CD8-positive, alpha-beta memory T cell (primary cell): ENCODE measurements at regions not wholly inside any gene's neighbourhood (a gene's known extent, or its start where the extent isn't known, plus 50 kb on each side); places are given as distances from the start of the nearest gene placed in this dataset.

Experiments
- CTCF ChIA-PET: fragments of 350-600 bp; sonication (Branson Sonifier 250); formaldehyde crosslinking; loops from one replicate; lab custom pipeline; 2021; ENCODE audit warnings: antibody characterized with exemption; lab: Charles Lee
- POLR2A ChIA-PET: fragments of 350-600 bp; sonication (Branson Sonifier 250); formaldehyde crosslinking; loops from one replicate; lab custom pipeline; 2021; ENCODE audit warnings: antibody characterized with exemption; lab: Charles Lee
- DNase-seq, 5 donors: peaks; one replicate each; pipeline versions ENCODE4 v3.0.0 to v3.0.0-alpha.2; 2020 to 2022; ENCODE audit warnings: mixed read lengths in 1 of 5
- H3K27ac ChIP-seq: one replicate; pipeline ENCODE4 v1.7.0; 2013; ENCODE audit warnings: low read depth, mild to moderate bottlenecking, low read length, moderate library complexity
- H3K27me3 ChIP-seq: 2 replicates; pipeline ENCODE4 v1.7.0; 2013; ENCODE audit warnings: low read length, mild to moderate bottlenecking; ENCODE audit not compliant: insufficient read depth, poor library complexity, severe bottlenecking
- H3K36me3 ChIP-seq: 2 replicates; pipeline ENCODE4 v1.7.0; 2013; ENCODE audit warnings: mild to moderate bottlenecking, low read length, moderate library complexity; ENCODE audit not compliant: insufficient read depth
- H3K4me1 ChIP-seq: 2 replicates; pipeline ENCODE4 v1.7.0; 2013; ENCODE audit warnings: mild to moderate bottlenecking, low read length, moderate library complexity; ENCODE audit not compliant: insufficient read depth
- H3K4me3 ChIP-seq: 2 replicates; pipeline ENCODE4 v1.7.0; 2013; ENCODE audit warnings: mild to moderate bottlenecking, low read length
- H3K9me3 ChIP-seq: 2 replicates; pipeline ENCODE4 v1.7.0; 2013; ENCODE audit warnings: mild to moderate bottlenecking, low read length
- H3K27ac Mint-ChIP-seq, 8 donors: one replicate each; pipeline ENCODE4 v1.8.0; 2020 to 2021; ENCODE audit warnings: mixed read lengths in 8 of 8, mild to moderate bottlenecking in 6 of 8, inconsistent platforms in 3 of 8, moderate library complexity in 3 of 8
- H3K27me3 Mint-ChIP-seq, 2 donors: one replicate each; pipeline ENCODE4 v1.8.0; 2020 to 2021; ENCODE audit warnings: mixed read lengths in 2 of 2, mild to moderate bottlenecking in 1 of 2, moderate library complexity in 1 of 2
- H3K36me3 Mint-ChIP-seq, 3 donors: one replicate each; pipeline ENCODE4 v1.8.0; 2020 to 2021; ENCODE audit warnings: mixed read lengths in 3 of 3, inconsistent platforms in 1 of 3, mild to moderate bottlenecking in 1 of 3
- H3K4me1 Mint-ChIP-seq, 3 donors: one replicate each; pipeline ENCODE4 v1.8.0; 2020 to 2021; ENCODE audit warnings: mixed read lengths in 3 of 3, inconsistent platforms in 1 of 3, mild to moderate bottlenecking in 1 of 3
- H3K4me3 Mint-ChIP-seq, 7 donors: one replicate each; pipeline ENCODE4 v1.8.0; 2020 to 2021; ENCODE audit warnings: mixed read lengths in 7 of 7, mild to moderate bottlenecking in 6 of 7, moderate library complexity in 4 of 7, inconsistent platforms in 2 of 7
- H3K9me3 Mint-ChIP-seq, 5 donors: one replicate each; pipeline ENCODE4 v1.8.0; 2020 to 2022; ENCODE audit warnings: mixed read lengths in 5 of 5, mild to moderate bottlenecking in 3 of 5, moderate library complexity in 2 of 5, inconsistent platforms in 1 of 5

DNA sequence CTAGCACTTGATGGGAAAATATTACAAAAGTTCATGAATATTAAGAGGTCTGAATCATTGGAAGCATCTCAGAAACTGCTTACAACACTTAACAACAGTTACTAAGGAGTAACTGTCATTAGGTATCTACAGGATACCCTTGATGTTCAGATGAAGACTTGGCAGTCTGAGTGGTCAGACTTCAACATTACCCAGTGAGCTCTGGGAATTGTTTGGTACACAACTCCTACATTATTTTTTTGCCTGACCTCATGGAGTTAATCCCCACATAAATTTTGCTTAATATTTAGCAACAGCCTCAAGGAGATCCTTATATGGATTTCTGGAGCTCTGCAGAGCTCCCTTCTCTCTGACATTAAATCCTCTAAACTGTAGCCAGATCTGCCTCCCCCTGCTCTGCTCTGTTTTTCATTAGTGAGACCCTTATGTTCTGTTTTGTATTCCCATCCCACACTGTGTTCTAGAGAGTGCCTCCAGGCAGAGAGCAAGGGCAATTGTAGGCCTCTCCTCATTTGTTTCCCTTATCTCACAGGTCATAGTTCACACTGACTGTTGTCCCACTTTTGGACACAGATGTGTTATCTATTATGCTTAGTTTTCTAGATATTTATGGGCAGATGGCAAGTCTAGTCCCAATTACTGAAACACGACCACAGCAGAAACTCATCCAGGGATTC lies 368.8 kb downstream of the GASK1B start:
- POLR2A ChIA-PET: no interaction called here
- CTCF ChIA-PET: no interaction called here
- Mint-ChIP-seq H3K36me3 (no peaks in the 10 kb centered on the region), H3K4me1 (no peaks in the 10 kb centered on the region), H3K9me3 (peaks cover 1 to 28% (median 12%) of the 10 kb centered on the region in 5 donors), H3K27ac (no peak overlapping the region), H3K27me3 (no peaks in the 10 kb centered on the region), H3K4me3 (no peak overlapping the region)
- Histone ChIP-seq H3K27ac (no peak overlapping the region), H3K4me1 (no peaks in the 10 kb centered on the region), H3K4me3 (no peak overlapping the region), H3K36me3 (no peaks in the 10 kb centered on the region), H3K9me3 (no peaks in the 10 kb centered on the region), H3K27me3 (no peaks in the 10 kb centered on the region)
- no peak for DNase-seq

DNA sequence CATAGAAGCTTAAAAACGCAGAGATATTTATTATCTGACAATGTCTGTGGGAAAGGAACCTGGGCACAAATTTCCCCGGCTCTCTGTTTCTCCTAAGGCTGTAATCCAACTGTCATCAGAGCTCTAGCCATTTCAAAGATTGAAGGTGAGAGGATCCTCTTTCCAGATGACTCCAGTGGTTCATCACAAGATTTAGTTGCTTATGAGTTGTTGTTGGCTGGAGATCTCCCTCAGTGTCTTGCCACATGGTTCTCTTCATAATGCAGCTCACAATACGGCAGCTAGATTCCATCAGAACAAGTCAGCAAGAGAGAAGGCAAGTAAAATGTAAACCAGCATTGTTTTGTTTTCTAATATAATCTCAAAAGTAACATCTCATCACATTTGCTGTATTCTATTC lies 369.4 kb downstream of the GASK1B start:
- no peaks in the 10 kb centered on the region for H3K4me1 ChIP-seq
- Mint-ChIP-seq H3K9me3 (peaks cover 1 to 27% (median 10%) of the 10 kb centered on the region in 5 donors), H3K27me3 (no peaks in the 10 kb centered on the region), H3K36me3 (no peaks in the 10 kb centered on the region), H3K4me3 (no peak overlapping the region), H3K27ac (no peak overlapping the region), H3K4me1 (no peaks in the 10 kb centered on the region)
- H3K36me3 ChIP-seq: no peaks in the 10 kb centered on the region
- H3K27ac ChIP-seq: no peak overlapping the region
- no peaks in the 10 kb centered on the region for H3K27me3 ChIP-seq
- ChIA-PET CTCF (no interaction called here), POLR2A (no interaction called here)
- H3K4me3 ChIP-seq: no peak overlapping the region
- DNase-seq: no peak
- no peaks in the 10 kb centered on the region for H3K9me3 ChIP-seq

- Histone ChIP-seq H3K9me3 (no peaks in the 10 kb centered on the region), H3K4me3 (no peak overlapping the region), H3K27me3 (no peaks in the 10 kb centered on the region), H3K27ac (no peak overlapping the region), H3K36me3 (no peaks in the 10 kb centered on the region), H3K4me1 (no peaks in the 10 kb centered on the region)
- H3K9me3 Mint-ChIP-seq: peaks cover 0 to 14% (median 0%) of the 10 kb centered on the region in 5 donors
- ChIA-PET CTCF (no interaction called here), POLR2A (no interaction called here)
- no peaks in the 10 kb centered on the region for H3K36me3 Mint-ChIP-seq
- H3K4me1 Mint-ChIP-seq: no peaks in the 10 kb centered on the region
- H3K27ac Mint-ChIP-seq: no peak overlapping the region
- H3K27me3 Mint-ChIP-seq: peaks cover 0 to 1% of the 10 kb centered on the region in 2 donors
- H3K4me3 Mint-ChIP-seq: no peak overlapping the region
- DNase-seq: no peak
These were observed 377.3 kb downstream of the GASK1B start for GRCh38 chr4:157795495-157795894.

DNA sequence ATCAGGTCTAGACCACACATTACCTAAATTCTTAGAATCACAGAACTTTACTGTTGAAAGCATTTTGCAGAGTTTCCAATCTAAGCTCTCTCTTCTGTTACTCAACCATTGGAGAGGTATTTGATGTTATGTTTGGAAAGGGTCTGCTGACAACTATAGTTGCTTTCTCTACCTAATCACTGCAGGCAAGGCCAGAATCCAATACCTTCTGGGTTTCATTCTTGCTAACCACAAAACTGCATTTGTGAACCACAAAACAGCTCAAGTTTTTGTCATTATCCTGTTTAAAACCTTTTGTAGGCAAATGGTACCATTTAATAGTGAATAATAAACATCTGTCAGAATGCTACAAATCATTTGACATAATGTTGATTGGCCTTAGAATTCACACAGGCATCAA lies 380.1 kb downstream of the GASK1B start:
- Mint-ChIP-seq H3K4me3 (no peak overlapping the region), H3K27me3 (peaks cover 0 to 1% of the 10 kb centered on the region in 2 donors), H3K4me1 (no peaks in the 10 kb centered on the region), H3K27ac (no peak overlapping the region), H3K36me3 (no peaks in the 10 kb centered on the region), H3K9me3 (peaks cover 0 to 13% (median 0%) of the 10 kb centered on the region in 5 donors)
- H3K27ac ChIP-seq: no peak overlapping the region
- H3K9me3 ChIP-seq: no peaks in the 10 kb centered on the region
- CTCF ChIA-PET: no interaction called here
- H3K36me3 ChIP-seq: no peaks in the 10 kb centered on the region
- no peak overlapping the region for H3K4me3 ChIP-seq
- H3K27me3 ChIP-seq: no peaks in the 10 kb centered on the region
- no peaks in the 10 kb centered on the region for H3K4me1 ChIP-seq
- POLR2A ChIA-PET: no interaction called here
- DNase-seq: no peak

DNA sequence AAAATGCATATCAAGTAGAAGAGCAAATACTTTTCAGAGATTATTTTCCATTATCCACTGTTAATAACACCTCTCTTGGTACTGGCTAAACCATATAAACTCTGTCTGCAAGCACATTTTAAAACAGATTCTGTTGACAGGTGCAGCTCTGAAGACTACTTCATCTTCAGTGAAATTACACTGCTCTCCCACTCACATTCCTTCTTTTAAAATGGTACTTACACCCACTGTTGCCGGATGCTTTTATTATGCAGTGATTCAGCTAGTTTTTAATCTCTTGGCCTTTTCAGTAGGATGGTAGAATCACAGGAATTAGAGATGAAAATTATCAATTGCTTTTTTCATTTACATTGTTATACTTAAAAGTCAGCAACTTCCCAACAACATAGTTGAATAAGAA lies 381.6 kb downstream of the GASK1B start:
- no peaks in the 10 kb centered on the region for H3K9me3 ChIP-seq
- H3K4me1 ChIP-seq: no peaks in the 10 kb centered on the region
- POLR2A ChIA-PET: no interaction called here
- Mint-ChIP-seq H3K4me1 (no peaks in the 10 kb centered on the region), H3K9me3 (peaks cover 0 to 11% (median 0%) of the 10 kb centered on the region in 5 donors), H3K27me3 (no peaks in the 10 kb centered on the region), H3K36me3 (no peaks in the 10 kb centered on the region), H3K27ac (no peak overlapping the region), H3K4me3 (no peak overlapping the region)
- no peak for DNase-seq
- no peaks in the 10 kb centered on the region for H3K36me3 ChIP-seq
- H3K27ac ChIP-seq: no peak overlapping the region
- no peaks in the 10 kb centered on the region for H3K27me3 ChIP-seq
- H3K4me3 ChIP-seq: no peak overlapping the region
- CTCF ChIA-PET: no interaction called here

GRCh38 chr4:157787618-157788017 lies 385.2 kb downstream of the GASK1B start:
- POLR2A ChIA-PET: no interaction called here
- no peak for DNase-seq
- H3K4me1 Mint-ChIP-seq: no peaks in the 10 kb centered on the region
- Histone ChIP-seq H3K27ac (no peak overlapping the region), H3K4me3 (no peak overlapping the region), H3K27me3 (no peaks in the 10 kb centered on the region), H3K4me1 (no peaks in the 10 kb centered on the region), H3K9me3 (no peaks in the 10 kb centered on the region), H3K36me3 (no peaks in the 10 kb centered on the region)
- H3K27ac Mint-ChIP-seq: no peak overlapping the region
- H3K36me3 Mint-ChIP-seq: no peaks in the 10 kb centered on the region
- peaks cover 0 to 18% (median 6%) of the 10 kb centered on the region in 5 donors for H3K9me3 Mint-ChIP-seq
- CTCF ChIA-PET: no interaction called here
- no peaks in the 10 kb centered on the region for H3K27me3 Mint-ChIP-seq
- no peak overlapping the region for H3K4me3 Mint-ChIP-seq

GRCh38 chr4:157781361-157781760 lies 391.5 kb downstream of the GASK1B start:
- peaks cover 1 to 27% (median 6%) of the 10 kb centered on the region in 5 donors for H3K9me3 Mint-ChIP-seq
- no peaks in the 10 kb centered on the region for H3K36me3 Mint-ChIP-seq
- no peaks in the 10 kb centered on the region for H3K4me1 Mint-ChIP-seq
- Histone ChIP-seq H3K9me3 (no peaks in the 10 kb centered on the region), H3K27me3 (no peaks in the 10 kb centered on the region), H3K4me1 (no peaks in the 10 kb centered on the region), H3K36me3 (no peaks in the 10 kb centered on the region), H3K27ac (no peak overlapping the region), H3K4me3 (no peak overlapping the region)
- H3K27ac Mint-ChIP-seq: no peak overlapping the region
- CTCF ChIA-PET: no interaction called here
- POLR2A ChIA-PET: no interaction called here
- DNase-seq: no peak
- H3K4me3 Mint-ChIP-seq: no peak overlapping the region
- H3K27me3 Mint-ChIP-seq: no peaks in the 10 kb centered on the region

DNA sequence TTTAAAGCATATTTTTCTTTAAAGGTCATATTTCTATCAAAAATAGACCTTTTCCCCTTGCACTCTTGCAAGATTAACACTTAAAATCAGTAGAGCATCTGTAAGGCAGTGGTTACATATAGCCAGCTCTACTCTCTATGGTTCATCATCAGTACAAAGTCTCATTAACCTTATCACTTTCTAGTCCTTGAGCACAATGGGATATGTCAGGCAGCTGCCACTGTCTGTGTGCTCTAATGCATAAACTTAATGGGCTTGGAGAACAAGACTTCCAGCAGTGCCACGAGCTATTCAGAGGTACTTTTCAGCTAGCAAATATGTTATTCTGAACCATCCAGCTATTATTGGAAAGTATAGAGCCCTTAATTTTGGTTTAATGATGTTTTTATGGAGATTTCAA lies 393.7 kb downstream of the GASK1B start:
- Histone ChIP-seq H3K27me3 (no peaks in the 10 kb centered on the region), H3K9me3 (no peaks in the 10 kb centered on the region), H3K36me3 (no peaks in the 10 kb centered on the region), H3K4me3 (no peak overlapping the region), H3K27ac (no peak overlapping the region), H3K4me1 (no peaks in the 10 kb centered on the region)
- POLR2A ChIA-PET: no interaction called here
- Mint-ChIP-seq H3K27ac (no peak overlapping the region), H3K9me3 (peaks cover 1 to 23% (median 6%) of the 10 kb centered on the region in 5 donors), H3K27me3 (no peaks in the 10 kb centered on the region), H3K4me3 (no peak overlapping the region), H3K36me3 (no peaks in the 10 kb centered on the region), H3K4me1 (no peaks in the 10 kb centered on the region)
- CTCF ChIA-PET: no interaction called here
- DNase-seq: no peak
